AG09309 (cell line): ENCODE measurements at regions not wholly inside any gene's neighbourhood (a gene's known extent, or its start where the extent isn't known, plus 50 kb on each side); places are given as distances from the start of the nearest gene placed in this dataset.

Experiments used
- DNase-seq: peaks from one replicate; pipeline ENCODE4 v3.0.0-alpha.2; 2010; ENCODE audit warnings: low read depth
- H3K4me3 ChIP-seq: 2 replicates; pipeline ENCODE4 v1.5.1; 2011; ENCODE audit warnings: mild to moderate bottlenecking, low read depth, low read length, moderate library complexity; ENCODE audit not compliant: control insufficient read depth
- TF ChIP-seq, protein P1 (sequence below): IDR thresholded peaks from 2 replicates; pipeline ENCODE4 v1.5.1; 2011; ENCODE audit warnings: mild to moderate bottlenecking, low read depth, low read length, inconsistent platforms; ENCODE audit not compliant: insufficient read depth, control insufficient read depth; ENCODE audit errors: missing control alignments

DNA sequence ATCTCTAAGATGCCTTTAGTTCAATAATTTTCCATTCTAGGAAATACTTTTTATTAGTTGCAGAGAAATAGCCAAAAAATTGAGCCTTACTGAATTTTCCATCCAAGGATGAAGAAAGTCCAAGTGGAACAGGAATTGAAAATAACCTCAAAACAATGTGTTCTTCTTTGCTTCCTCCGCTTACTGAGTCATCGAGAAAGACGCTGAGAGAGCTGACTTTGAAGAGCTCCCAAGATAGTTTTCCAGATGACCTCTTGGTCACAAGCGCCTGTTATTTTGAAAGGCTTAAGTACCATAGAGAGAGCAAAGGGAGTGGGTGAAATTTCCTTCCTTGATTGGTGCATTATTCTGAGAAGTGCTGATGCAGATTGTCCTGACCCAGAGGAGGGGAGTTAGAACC lies 253.5 kb upstream of the ATP10B start:
- no peak overlapping the region for H3K4me3 ChIP-seq
- DNase-seq = peak; percentile 14
- TF ChIP-seq, protein P1, sequence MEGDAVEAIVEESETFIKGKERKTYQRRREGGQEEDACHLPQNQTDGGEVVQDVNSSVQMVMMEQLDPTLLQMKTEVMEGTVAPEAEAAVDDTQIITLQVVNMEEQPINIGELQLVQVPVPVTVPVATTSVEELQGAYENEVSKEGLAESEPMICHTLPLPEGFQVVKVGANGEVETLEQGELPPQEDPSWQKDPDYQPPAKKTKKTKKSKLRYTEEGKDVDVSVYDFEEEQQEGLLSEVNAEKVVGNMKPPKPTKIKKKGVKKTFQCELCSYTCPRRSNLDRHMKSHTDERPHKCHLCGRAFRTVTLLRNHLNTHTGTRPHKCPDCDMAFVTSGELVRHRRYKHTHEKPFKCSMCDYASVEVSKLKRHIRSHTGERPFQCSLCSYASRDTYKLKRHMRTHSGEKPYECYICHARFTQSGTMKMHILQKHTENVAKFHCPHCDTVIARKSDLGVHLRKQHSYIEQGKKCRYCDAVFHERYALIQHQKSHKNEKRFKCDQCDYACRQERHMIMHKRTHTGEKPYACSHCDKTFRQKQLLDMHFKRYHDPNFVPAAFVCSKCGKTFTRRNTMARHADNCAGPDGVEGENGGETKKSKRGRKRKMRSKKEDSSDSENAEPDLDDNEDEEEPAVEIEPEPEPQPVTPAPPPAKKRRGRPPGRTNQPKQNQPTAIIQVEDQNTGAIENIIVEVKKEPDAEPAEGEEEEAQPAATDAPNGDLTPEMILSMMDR = no peak

DNA sequence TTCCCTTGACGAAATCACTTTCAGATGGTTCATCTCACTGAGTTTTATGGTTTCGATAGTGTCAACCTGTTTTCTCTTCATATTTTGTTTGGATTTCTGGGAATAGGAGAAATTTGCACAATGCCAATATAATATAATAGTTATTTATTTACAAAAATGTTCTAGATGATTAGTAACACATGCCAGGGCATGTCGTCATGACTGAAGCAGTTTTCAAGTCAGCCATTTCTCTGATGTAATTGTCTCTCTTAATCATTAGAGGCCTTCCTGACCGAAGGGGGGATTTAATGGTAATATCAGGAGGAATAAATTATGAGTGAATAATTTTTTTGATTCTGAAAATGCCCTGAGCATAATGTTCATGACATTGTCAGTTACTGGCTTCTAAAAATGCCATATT lies 246.5 kb upstream of the ATP10B start:
- no peak for DNase-seq
- TF ChIP-seq, protein P1 = no peak
- H3K4me3 ChIP-seq = no peak overlapping the region

DNA sequence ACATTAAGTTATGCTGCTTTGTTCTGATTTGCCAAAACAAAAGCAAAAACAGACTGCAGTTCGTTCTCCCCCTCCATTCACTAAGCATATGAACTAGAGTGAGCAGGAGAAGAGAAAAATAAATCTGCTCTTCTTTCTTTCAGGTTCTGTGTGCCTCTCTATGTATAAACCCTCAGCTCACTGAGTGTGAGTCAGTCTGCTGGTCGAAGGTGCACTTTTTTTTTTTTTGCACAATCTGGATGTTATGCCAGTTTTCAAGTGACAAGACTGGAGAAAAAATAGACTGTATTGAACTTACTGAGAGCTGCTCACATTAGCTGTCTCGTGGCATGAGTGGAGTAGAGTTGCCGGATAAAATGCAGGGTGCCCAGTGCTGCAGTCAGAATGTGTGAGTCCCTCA lies 244.6 kb upstream of the ATP10B start:
- H3K4me3 ChIP-seq = no peak overlapping the region
- DNase-seq = no peak
- TF ChIP-seq, protein P1 = no peak

DNA sequence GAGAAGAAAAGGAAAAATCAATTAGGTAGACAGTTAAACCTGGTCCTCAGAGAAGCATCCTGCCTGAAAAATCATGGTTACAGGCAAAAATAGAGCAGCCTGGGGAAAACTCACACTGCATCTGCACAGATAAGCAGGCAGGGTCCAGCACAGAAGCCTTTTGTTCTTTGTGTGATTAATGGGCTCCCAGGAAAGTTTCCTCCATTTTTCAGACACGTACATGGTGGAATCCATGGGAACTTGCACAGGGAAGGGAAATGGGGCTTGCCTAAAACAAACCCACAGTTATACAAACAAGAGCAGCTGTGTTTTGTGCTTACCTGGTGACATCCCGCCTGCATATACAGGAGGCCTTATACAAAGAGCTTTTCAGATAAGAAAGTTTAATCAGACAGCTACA lies 243.9 kb upstream of the ATP10B start:
- H3K4me3 ChIP-seq = no peak overlapping the region
- TF ChIP-seq, protein P1 = no peak
- no peak for DNase-seq

DNA sequence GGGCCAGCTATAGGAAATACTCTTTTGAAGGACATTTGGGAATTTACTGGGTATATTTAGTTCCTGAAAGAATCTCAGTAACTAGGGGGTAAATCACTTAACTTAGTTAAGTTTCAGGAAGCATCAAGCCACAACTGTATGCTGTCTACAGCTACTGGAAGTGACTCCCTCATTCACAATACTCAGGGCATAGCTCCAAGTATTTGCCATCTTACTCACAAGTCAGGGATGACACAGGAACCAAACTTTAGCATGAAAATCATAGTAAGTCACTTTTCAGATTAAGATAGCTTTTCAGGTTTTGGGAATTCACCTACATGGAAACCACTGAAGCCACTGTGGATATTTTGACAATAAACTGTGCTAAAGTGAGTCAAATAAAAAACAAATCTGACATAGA lies 242.4 kb upstream of the ATP10B start:
- TF ChIP-seq, protein P1 = no peak
- H3K4me3 ChIP-seq = no peak overlapping the region
- DNase-seq = peak; percentile 70

DNA sequence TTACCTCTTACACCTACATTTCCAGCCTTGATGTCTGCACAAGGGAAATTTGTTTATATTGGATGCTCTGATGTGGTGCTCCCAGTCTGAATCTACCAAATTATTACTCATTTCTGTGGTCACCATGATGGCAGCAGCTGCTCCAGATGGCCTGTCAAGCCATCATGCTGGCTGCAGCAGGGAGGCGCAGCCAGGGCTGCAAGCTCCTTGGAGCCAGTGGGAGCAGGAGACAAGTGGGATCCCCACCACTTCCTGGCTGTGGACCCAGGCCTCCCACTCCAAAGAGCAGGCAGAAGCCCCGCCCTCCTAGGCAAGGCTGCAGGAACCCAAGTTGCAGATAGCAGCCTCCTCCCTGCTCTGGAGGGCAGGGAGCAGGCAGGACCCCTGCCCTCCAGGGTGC lies 241.1 kb upstream of the ATP10B start:
- DNase-seq = no peak
- H3K4me3 ChIP-seq = no peak overlapping the region
- TF ChIP-seq, protein P1 = no peak

DNA sequence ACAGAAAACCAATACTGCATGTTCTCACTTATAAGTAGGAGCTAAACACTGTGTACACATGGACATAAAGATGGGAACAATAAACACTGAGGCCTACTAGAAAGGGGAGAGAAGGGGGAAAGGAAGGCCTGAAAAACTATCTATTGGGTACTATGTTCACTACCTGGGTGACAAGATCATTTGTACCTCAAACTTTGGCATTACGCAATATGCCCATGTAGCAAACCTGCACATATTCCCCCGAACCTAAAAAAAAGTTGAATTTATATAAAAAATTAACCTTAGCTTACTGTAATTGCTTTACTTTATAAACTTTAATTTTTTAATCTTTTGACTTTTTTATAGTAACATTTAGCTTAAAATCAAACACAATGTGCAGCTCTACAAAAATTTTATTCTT lies 237.6 kb upstream of the ATP10B start:
- TF ChIP-seq, protein P1 = no peak
- no peak for DNase-seq
- H3K4me3 ChIP-seq = no peak overlapping the region
